Endothelial cell (in vitro differentiated cells): ENCODE measurements at regions not wholly inside any gene's neighbourhood (a gene's known extent, or its start where the extent isn't known, plus 50 kb on each side); places are given as distances from the start of the nearest gene placed in this dataset.

Source experiments
- DNase-seq: peaks from one replicate; pipeline ENCODE4 v3.0.0; 2021; ENCODE audit warnings: low spot score
- H3K27ac Mint-ChIP-seq: one replicate; pipeline ENCODE4 v1.8.0; 2021; ENCODE audit warnings: mixed read lengths, inconsistent platforms; ENCODE audit not compliant: unreplicated experiment
- H3K27me3 Mint-ChIP-seq: one replicate; pipeline ENCODE4 v1.8.0; 2021; ENCODE audit warnings: mild to moderate bottlenecking, moderate library complexity, mixed read lengths, inconsistent platforms; ENCODE audit not compliant: unreplicated experiment
- H3K36me3 Mint-ChIP-seq: one replicate; pipeline ENCODE4 v1.8.0; 2021; ENCODE audit warnings: mild to moderate bottlenecking, low read depth, mixed read lengths, inconsistent platforms; ENCODE audit not compliant: unreplicated experiment
- H3K4me1 Mint-ChIP-seq: one replicate; pipeline ENCODE4 v1.8.0; 2021; ENCODE audit warnings: mild to moderate bottlenecking, mixed read lengths, inconsistent platforms; ENCODE audit not compliant: unreplicated experiment
- H3K4me3 Mint-ChIP-seq: one replicate; pipeline ENCODE4 v1.8.0; 2021; ENCODE audit warnings: mild to moderate bottlenecking, mixed read lengths, inconsistent platforms; ENCODE audit not compliant: unreplicated experiment
- H3K9me3 Mint-ChIP-seq: one replicate; pipeline ENCODE4 v1.8.0; 2021; ENCODE audit warnings: mixed read lengths, inconsistent platforms; ENCODE audit not compliant: unreplicated experiment
- CTCF ChIP-seq: fragments of 200-600 bp; sonication (generic); IDR thresholded peaks from one replicate; pipeline ENCODE4 v1.5.0; 2021; ENCODE audit warnings: antibody characterized with exemption; ENCODE audit not compliant: unreplicated experiment

DNA sequence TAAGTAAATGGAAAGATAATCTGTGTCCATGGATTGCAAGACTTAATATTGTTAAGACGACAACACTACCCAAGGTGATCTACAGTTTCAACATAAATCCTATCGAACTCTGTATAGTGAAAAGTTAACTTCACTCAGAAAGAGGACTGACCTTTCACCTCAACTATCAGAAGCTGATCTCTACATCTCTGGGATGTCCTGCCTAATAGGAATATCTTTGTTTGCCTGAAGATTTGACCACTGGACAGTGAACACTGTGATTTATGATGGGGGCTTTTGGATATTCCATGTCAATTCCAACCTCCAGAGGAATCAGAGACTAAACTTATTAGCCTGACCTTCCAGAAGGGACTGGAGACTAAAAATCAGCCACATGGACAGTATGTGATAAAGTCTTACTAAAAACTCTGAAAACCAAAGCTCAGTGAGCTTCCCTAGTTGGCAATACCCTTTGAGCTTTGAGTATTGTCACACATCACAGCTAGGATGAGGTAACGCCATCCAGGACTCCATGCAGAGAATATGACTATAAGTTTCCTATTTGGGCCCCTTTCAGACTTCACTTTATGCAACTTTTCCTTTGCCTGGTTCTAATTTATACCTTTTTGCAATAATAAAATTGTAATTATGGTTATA, 164.9 kb upstream of the SETMAR start:
- no peak for DNase-seq
- peaks cover 12% of the 10 kb centered on the region for H3K9me3 Mint-ChIP-seq
- no peaks in the 10 kb centered on the region for H3K4me1 Mint-ChIP-seq
- H3K27ac Mint-ChIP-seq: no peak overlapping the region
- no peaks in the 10 kb centered on the region for H3K27me3 Mint-ChIP-seq
- H3K36me3 Mint-ChIP-seq: no peaks in the 10 kb centered on the region
- TF ChIP-seq CTCF: no peak
- no peak overlapping the region for H3K4me3 Mint-ChIP-seq

DNA sequence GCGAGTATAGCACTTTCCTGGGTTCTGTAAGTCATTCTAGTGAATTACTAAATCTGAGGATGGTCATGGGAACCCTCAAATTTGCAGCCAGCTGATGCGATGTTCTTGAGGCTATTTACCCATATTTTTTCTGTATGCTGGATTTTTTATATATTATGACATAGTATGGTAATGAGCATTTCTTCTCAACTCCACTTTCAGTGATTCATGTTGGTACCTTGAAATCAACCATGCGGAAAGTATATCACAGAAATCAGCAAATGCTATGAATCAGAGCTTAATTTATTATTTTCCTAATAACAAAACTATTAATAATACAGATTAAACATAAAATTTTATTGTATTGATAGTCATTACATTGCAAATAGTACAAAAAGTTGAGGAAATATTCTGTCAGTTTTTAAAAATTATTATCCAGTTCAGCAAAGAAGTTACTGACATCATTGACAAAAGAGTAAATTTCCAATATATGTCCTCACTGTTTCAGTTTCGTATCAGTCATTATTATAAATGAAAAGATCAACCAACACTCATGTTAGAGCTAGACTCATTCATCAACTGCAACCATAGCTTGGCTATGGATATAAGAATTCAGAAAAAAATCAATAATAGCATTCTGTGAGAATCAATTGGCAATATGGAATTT, 164.3 kb upstream of the SETMAR start:
- TF ChIP-seq CTCF: no peak
- DNase-seq: no peak
- Mint-ChIP-seq H3K27me3 (no peaks in the 10 kb centered on the region), H3K36me3 (no peaks in the 10 kb centered on the region), H3K27ac (no peak overlapping the region), H3K4me3 (no peak overlapping the region), H3K9me3 (peaks cover 11% of the 10 kb centered on the region), H3K4me1 (no peaks in the 10 kb centered on the region)

DNA sequence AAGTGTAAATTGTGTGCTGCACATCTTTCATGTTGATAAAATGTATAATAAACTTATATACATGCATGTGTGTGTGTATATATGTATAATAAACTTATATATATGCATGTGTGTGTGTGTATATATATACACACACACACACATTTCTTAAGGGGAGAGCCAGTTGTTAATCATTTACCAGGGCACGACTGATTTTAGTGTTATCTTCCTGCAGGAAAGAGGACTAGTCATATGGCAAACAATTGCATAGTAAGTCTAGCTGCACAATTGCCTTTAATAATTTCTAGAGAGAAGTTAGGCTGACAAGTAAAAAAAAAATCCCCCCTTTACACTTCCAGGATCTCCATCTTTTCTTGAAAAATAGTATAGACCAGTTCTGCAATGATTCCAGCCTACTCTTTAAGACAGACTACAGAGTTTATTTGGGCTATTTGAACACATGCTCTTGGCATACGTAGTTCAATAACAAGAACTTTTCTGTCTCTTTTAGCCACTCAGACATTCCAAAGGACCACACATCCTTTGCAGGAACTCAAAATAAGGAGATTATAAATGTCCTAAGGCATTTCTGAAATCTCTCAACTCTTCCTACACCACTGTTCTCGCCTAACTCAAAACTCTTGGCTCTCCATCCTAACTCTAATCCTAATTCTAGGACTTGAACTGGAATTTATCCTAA, 163.6 kb upstream of the SETMAR start:
- Mint-ChIP-seq H3K9me3 (peaks cover 5% of the 10 kb centered on the region), H3K27me3 (no peaks in the 10 kb centered on the region), H3K27ac (no peak overlapping the region), H3K4me1 (no peaks in the 10 kb centered on the region), H3K4me3 (no peak overlapping the region), H3K36me3 (no peaks in the 10 kb centered on the region)
- no peak for DNase-seq
- TF ChIP-seq CTCF: no peak

- no peak overlapping the region for H3K4me3 Mint-ChIP-seq
- no peak for DNase-seq
- H3K36me3 Mint-ChIP-seq: no peaks in the 10 kb centered on the region
- no peaks in the 10 kb centered on the region for H3K4me1 Mint-ChIP-seq
- no peak overlapping the region for H3K27ac Mint-ChIP-seq
- TF ChIP-seq CTCF: no peak
- no peaks in the 10 kb centered on the region for H3K27me3 Mint-ChIP-seq
- H3K9me3 Mint-ChIP-seq: peaks cover 6% of the 10 kb centered on the region
Measured at GRCh38 chr3:4140921-4141320, 162.2 kb upstream of the SETMAR start.

DNA sequence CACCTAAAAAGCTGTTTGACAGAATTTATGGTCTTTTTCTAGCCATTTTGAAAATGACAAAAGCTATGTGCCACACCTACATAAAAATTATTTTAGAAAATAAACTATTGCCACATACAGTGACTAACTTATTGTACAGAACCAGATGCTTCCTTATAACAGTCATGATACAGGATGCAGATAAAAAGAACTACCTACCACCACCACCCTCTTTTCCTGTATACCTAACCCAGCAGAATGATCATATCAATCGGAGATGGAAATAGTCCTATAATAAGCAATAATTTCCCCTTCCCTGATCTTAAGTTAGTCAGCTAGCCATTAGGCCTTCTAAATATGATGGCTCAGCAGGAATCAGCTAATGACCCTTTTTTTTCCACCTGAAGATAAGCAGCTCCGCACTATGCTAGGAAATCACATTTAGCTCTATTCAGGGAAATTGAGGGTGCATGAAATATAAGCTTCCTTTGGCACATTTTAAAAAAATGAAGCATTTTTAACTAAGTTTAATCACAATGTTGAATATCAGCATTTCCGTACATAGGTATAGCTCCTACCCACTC, 155.5 kb upstream of the SETMAR start:
- DNase-seq: no peak

More for the DNA sequence above, 155.5 kb upstream of the SETMAR start:
- no peaks in the 10 kb centered on the region for H3K4me1 Mint-ChIP-seq
- H3K4me3 Mint-ChIP-seq: no peak overlapping the region
- H3K36me3 Mint-ChIP-seq: no peaks in the 10 kb centered on the region
- no peak overlapping the region for H3K27ac Mint-ChIP-seq
- no peak for TF ChIP-seq CTCF
- peaks cover 3% of the 10 kb centered on the region for H3K9me3 Mint-ChIP-seq
- H3K27me3 Mint-ChIP-seq: no peaks in the 10 kb centered on the region
